ENCODE measurements at regions not wholly inside any gene's neighbourhood (a gene's known extent, or its start where the extent isn't known, plus 50 kb on each side); places are given as distances from the start of the nearest gene placed in this dataset.

- Histone ChIP-seq H3K9me3 (ENCODE audit: insufficient read depth in 2 of 2, low read depth in 1 of 2, low read length in 1 of 2) (no peaks in the 10 kb centered on the region), H2BK120ac (replicated peaks; ENCODE audit: low read depth, low read length) (no peak overlapping the region), H3K23me2 (ENCODE audit: low read depth, low read length) (no peaks in the 10 kb centered on the region; the same call in 1 of the 2 replicates), H4K5ac (ENCODE audit: insufficient read length, low read depth, low read length) (no peak overlapping the region), H4K8ac (ENCODE audit: extremely low read depth, insufficient read depth, low read length) (no peak overlapping the region), H3K4me2 (ENCODE audit: insufficient read depth in 1 of 2, low read depth in 2 of 2, low read length in 2 of 2) (no peak overlapping the region), H3K14ac (ENCODE audit: insufficient read length) (no peak overlapping the region), H3K56ac (replicated peaks; ENCODE audit: insufficient read length, low read depth, low read length) (no peak overlapping the region), H2BK15ac (ENCODE audit: low read length) (no peak overlapping the region), H4K91ac (replicated peaks; ENCODE audit: insufficient read length, low read length) (no peak overlapping the region), H3K4me3 (ENCODE audit: extremely low read depth in 1 of 4, insufficient read depth in 2 of 4, low read depth in 3 of 4, low read length in 4 of 4) (no peak overlapping the region), H3K79me1 (ENCODE audit: low read depth, low read length) (no peaks in the 10 kb centered on the region), H2BK20ac (ENCODE audit: low read length) (no peak overlapping the region), H2BK12ac (ENCODE audit: low read depth, low read length) (no peak overlapping the region), H3K79me2 (ENCODE audit: control insufficient read depth in 1 of 2, insufficient read depth in 2 of 2, low read length in 2 of 2) (no peaks in the 10 kb centered on the region), H2AFZ (ENCODE audit: low read length) (no peak overlapping the region), H3K9ac (replicated peaks in 1 of 4; ENCODE audit: extremely low read depth in 1 of 4, low read depth in 3 of 4, low read length in 3 of 4) (no peak overlapping the region), H3K4ac (replicated peaks; ENCODE audit: insufficient read length, low read depth, low read length) (no peak overlapping the region), H2AK5ac (ENCODE audit: low read depth, low read length) (no peak overlapping the region), H2BK5ac (ENCODE audit: low read depth, low read length) (no peak overlapping the region), H3K27me3 (replicated peaks in 1 of 4; ENCODE audit: control insufficient read depth in 3 of 4, extremely low read depth in 1 of 4, insufficient read depth in 3 of 4, low read length in 3 of 4) (no peaks in the 10 kb centered on the region), H3K27ac (ENCODE audit: low read depth, low read length) (no peak overlapping the region), H3K23ac (ENCODE audit: insufficient read length) (no peak overlapping the region), H4K20me1 (replicated peaks in 1 of 2; ENCODE audit: control insufficient read depth in 1 of 2, insufficient read depth in 2 of 2, low read length in 2 of 2) (no peaks in the 10 kb centered on the region), H3K4me1 (replicated peaks in 1 of 4; ENCODE audit: control insufficient read depth in 3 of 4, insufficient read depth in 4 of 4, low read length in 3 of 4) (peaks cover 0 to 3% (median 0%) of the 10 kb centered on the region in 4 experiments; a peak in 2 of 7 replicates), H3K36me3 (ENCODE audit: control insufficient read depth in 2 of 4, insufficient read depth in 4 of 4, low read length in 3 of 4) (no peaks in the 10 kb centered on the region), H3K18ac (ENCODE audit: extremely low read depth, low read length) (no peak overlapping the region)
- DNase-seq (ENCODE audit: low read depth in 1 of 2, low spot score in 2 of 2) (no peak), FAIRE-seq (no peak)
- WGBS, 2 experiments (ENCODE audit: extremely low coverage in 1 of 2, insufficient coverage in 1 of 2, insufficient read length in 1 of 2, insufficient replicate concordance in 2 of 2, low coverage in 1 of 2, low lambda C conversion rate in 2 of 2, missing lambda C conversion rate in 1 of 2): 80% methylated on average over 1 of the region's 1 CpG; no CpG with 5 or more reads in 1 of the 2 experiments
- CTCF ChIA-PET (ENCODE audit: partially characterized antibody): interaction anchor here (0.8 to 2.1 kb wide), 10 partner anchors 10 to 120 kb away, joined by 3 to 9 read pairs (median 4); no protein-coding TSS in a partner anchor
- TF ChIP-seq KDM4A (IDR thresholded peaks at IDR 0.05; ENCODE audit: low read depth, low read length, severe bottlenecking): no peak
- TF ChIP-seq TCF12 (IDR thresholded peaks at IDR 0.05; ENCODE audit: low read depth, low read length): no peak
- TF ChIP-seq ASH2L (IDR thresholded peaks at IDR 0.05; ENCODE audit: low read length): no peak
- TF ChIP-seq CBX8 (IDR thresholded peaks at IDR 0.05; ENCODE audit: borderline replicate concordance, low read depth, low read length): no peak
- POLR2A ChIA-PET (ENCODE audit: partially characterized antibody): no interaction called here
Observed at GRCh38 chr3:124443446-124443845, 286.8 kb upstream of the UMPS start.
